NCI-H82 treated with DMSO at 0.1 percent for 48 hours (cell line): ENCODE measurements at regions not wholly inside any gene's neighbourhood (a gene's known extent, or its start where the extent isn't known, plus 50 kb on each side); places are given as distances from the start of the nearest gene placed in this dataset.

Experiments
- DNase-seq: peaks from one replicate; lab custom pipeline; 2025; ENCODE audit not compliant: unreplicated experiment; lab: John Stamatoyannopoulos, UW

- no peak for DNase-seq
These were observed 63.3 kb upstream of the ITPRID2 start for GRCh38 chr2:181828122-181828705.

- no peak for DNase-seq
These were observed 62.3 kb upstream of the ITPRID2 start for GRCh38 chr2:181829230-181829629.

- DNase-seq: no peak
These were observed 59.5 kb upstream of the ITPRID2 start for GRCh38 chr2:181832015-181832414.

GRCh38 chr2:181836583-181836982 lies 54.9 kb upstream of the ITPRID2 start:
- DNase-seq: no peak

- DNase-seq: no peak
These were observed 54.0 kb upstream of the ITPRID2 start for GRCh38 chr2:181837563-181837962.

GRCh38 chr2:181839811-181840210 lies 51.7 kb upstream of the ITPRID2 start:
- DNase-seq: no peak

- no peak for DNase-seq
These were observed 50.5 kb upstream of the ITPRID2 start for GRCh38 chr2:181841079-181841478.
